Stimulated activated CD4-positive, alpha-beta T cell treated with anti-CD3 and anti-CD28 coated beads, Interleukin-4, amount 100 ng/mL, for 48 hours (primary cell): ENCODE measurements at regions not wholly inside any gene's neighbourhood (a gene's known extent, or its start where the extent isn't known, plus 50 kb on each side); places are given as distances from the start of the nearest gene placed in this dataset.
"Not testable (repeated sequence)": the region's sequence is repeated elsewhere in the genome, so short reads cannot be mapped to it uniquely, and the experiment has no call there.

Source experiments
- DNase-seq, 2 donors: peaks; one replicate each; pipeline ENCODE4 v3.0.0-alpha.2; 2020; ENCODE audit warnings: low read depth in 2 of 2

- not testable (repeated sequence) for DNase-seq
Measured at GRCh38 chr15:59785981-59786380, 96.9 kb upstream of the BNIP2 start.

GRCh38 chr15:59783774-59784520 is 94.8 kb upstream of the BNIP2 start:
- DNase-seq = not testable (repeated sequence)

- no peak for DNase-seq
Measured at GRCh38 chr15:59779110-59779509, 90.0 kb upstream of the BNIP2 start.

- DNase-seq = no peak
Measured at GRCh38 chr15:59764775-59765174, 75.7 kb upstream of the BNIP2 start.

GRCh38 chr15:59762558-59762957 is 73.4 kb upstream of the BNIP2 start:
- no peak for DNase-seq

GRCh38 chr15:59760256-59760655 is 71.1 kb upstream of the BNIP2 start:
- not testable (repeated sequence) for DNase-seq

GRCh38 chr15:59751552-59752413 is 62.7 kb upstream of the BNIP2 start:
- no peak for DNase-seq

- no peak for DNase-seq
Measured at GRCh38 chr15:59746777-59747176, 57.7 kb upstream of the BNIP2 start.

GRCh38 chr15:59741274-59741906 is 52.3 kb upstream of the BNIP2 start:
- DNase-seq = no peak

- DNase-seq = no peak
Measured at GRCh38 chr15:59739557-59740186, 50.6 kb upstream of the BNIP2 start.
